Right ventricle myocardium superior (tissue), 1 donor: ENCODE measurements at regions not wholly inside any gene's neighbourhood (a gene's known extent, or its start where the extent isn't known, plus 50 kb on each side); places are given as distances from the start of the nearest gene placed in this dataset.

Experiments
- ATAC-seq: fragments of 200-7000 bp; cut with Tn5 transposase; one replicate; pipeline ENCODE4 v1.9.1; 2020; ENCODE audit warnings: mild to moderate bottlenecking; ENCODE audit not compliant: poor library complexity
- DNase-seq: peaks from one replicate; pipeline ENCODE4 v3.0.0-alpha.2; 2020
- intact Hi-C: fragments of 100-400 bp; cut with DNase I; formaldehyde crosslinking; loops from one replicate; pipeline ENCODE4 v1.11.2; 2022
- donor health status: DM: no; HTN: yes; CAD: no; lungs with severe emphysema.

GRCh38 chr18:54762386-54762785, 65.9 kb upstream of the RAB27B start:
- ATAC-seq: no peak
- DNase-seq: no peak

DNA sequence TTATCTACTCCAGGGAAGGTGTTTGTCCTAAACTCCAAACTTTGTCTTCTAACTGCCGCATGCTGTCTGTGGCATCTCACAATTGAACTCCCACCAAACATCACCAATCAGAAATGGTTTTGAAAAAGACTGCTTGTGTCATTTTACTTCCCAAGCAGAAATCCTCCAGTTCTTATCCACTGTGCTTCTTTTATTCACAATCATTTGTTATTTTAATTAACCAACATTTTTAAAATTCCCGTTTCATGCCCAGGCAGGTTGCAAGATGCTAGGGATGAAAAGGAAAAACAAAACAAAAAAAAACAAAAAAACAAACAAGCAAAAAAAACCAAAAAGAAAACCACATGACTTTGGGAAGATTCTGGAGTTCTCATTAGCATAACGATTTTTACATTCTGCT, 63.5 kb upstream of the RAB27B start:
- no peak for DNase-seq
- intact Hi-C loops: no loop called here
- ATAC-seq: no peak

More at GRCh38 chr18:54762386-54762785, 65.9 kb upstream of the RAB27B start:
- intact Hi-C loops: no loop called here

- intact Hi-C loops: no loop called here
- ATAC-seq (no peak), DNase-seq (no peak)
These were observed 62.5 kb upstream of the RAB27B start for GRCh38 chr18:54765636-54766375.

DNA sequence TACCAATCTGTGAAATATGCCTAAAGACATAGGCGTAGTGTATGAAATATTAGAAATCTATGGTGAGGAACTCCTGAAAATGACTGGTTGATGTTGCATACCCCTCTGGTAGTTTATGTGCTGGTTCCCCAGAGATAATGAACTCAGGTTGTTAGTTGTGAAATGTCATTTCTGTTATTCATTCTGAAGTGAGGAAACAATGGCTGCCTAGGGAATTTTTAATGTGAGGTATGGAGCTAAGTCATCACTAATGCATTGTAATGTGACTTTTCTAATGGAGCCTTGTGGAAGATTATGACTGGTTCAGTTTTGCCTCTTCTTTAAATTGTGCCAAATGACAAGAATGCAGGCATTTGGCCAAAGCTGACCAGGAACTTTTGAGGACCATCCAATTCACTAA, 61.6 kb upstream of the RAB27B start:
- ATAC-seq: no peak
- no peak for DNase-seq
- intact Hi-C loops: no loop called here

GRCh38 chr18:54767098-54767497, 61.2 kb upstream of the RAB27B start:
- no peak for ATAC-seq
- intact Hi-C loops: no loop called here

DNA sequence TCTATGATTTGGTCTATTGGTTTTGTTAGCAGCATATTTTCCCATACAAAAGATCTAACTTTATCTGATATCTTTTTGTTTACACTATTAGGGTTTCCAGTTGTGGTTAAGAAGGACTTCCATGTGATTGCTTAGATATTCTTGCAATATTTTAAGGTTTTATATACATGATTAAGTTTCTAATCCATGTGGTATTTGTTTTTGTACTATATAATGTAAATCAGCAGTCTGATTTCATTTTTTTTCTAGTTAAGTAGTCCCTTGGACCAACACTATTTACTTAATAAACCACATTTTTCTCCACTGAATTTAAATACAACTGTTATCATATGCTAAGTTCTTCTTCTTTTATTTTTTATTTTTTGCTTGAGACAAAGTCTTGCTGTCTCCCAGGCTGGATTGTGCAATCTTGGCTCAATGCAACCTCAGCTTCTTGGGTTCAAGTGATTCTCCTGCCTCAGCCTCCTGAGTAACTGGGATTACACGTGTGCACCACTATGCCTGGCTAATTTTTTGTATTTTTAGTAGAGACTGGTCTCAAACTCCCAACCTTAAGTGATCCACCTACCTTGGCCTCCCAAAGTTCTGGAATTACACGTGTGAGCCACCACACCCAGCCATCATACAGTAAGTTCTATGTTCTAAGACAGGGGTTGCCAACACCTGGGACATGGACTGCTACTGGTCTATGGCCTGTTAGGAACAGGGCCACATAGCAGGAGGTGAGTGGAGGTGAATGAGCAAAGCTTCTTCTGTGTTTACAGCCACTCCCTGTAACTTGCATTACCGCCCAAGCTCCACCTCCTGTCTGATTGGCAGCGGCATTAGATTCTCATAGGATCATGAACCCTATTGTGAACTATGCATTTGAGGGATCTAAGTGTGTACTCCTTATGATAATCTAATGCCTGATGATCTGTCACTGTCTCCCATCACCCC, 58.5 kb upstream of the RAB27B start:
- ATAC-seq: no peak

More at GRCh38 chr18:54767098-54767497, 61.2 kb upstream of the RAB27B start:
- DNase-seq: no peak

GRCh38 chr18:54772056-54772455, 56.2 kb upstream of the RAB27B start:
- ATAC-seq (no peak), DNase-seq (no peak)
- intact Hi-C loops: no loop called here

More for the DNA sequence above, 58.5 kb upstream of the RAB27B start:
- intact Hi-C loops: no loop called here
- no peak for DNase-seq

GRCh38 chr18:54774423-54774822, 53.9 kb upstream of the RAB27B start:
- DNase-seq: no peak
- no peak for ATAC-seq
- intact Hi-C loops: no loop called here

DNA sequence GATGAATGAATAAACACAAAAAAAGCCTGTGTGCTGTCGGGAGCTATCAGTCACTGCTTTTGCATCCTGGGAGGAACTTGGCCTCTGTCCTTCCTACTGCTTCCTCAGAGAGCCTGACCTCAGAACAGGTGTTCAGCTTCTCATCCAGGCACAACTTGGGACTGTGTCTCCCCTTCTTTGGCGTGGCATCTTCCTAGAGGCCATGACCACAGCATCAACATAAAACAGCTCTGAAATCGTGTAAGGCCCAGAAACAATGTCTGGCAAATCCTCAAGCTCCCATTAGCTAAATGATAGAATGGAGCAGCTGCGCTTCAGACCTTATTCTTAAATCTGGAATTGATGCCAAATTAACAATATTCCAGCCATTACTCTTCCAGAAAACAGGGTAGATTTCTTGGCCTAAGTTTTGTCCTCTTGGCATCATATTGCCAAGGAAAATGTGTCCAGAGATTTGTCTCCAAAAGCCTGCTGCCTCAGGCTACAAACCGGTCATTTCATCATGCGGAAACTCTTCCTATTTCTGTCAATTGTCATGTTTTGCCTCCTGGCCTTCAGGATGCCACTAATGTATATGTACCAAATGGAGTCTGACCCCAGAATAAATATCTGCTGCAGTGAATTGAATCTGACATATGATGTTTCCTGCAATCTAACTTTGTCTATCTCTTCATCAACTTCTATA, 53.2 kb upstream of the RAB27B start:
- ATAC-seq (no peak), DNase-seq (no peak)
- intact Hi-C loops: no loop called here

GRCh38 chr18:54775686-54776085, 52.6 kb upstream of the RAB27B start:
- no peak for ATAC-seq

DNA sequence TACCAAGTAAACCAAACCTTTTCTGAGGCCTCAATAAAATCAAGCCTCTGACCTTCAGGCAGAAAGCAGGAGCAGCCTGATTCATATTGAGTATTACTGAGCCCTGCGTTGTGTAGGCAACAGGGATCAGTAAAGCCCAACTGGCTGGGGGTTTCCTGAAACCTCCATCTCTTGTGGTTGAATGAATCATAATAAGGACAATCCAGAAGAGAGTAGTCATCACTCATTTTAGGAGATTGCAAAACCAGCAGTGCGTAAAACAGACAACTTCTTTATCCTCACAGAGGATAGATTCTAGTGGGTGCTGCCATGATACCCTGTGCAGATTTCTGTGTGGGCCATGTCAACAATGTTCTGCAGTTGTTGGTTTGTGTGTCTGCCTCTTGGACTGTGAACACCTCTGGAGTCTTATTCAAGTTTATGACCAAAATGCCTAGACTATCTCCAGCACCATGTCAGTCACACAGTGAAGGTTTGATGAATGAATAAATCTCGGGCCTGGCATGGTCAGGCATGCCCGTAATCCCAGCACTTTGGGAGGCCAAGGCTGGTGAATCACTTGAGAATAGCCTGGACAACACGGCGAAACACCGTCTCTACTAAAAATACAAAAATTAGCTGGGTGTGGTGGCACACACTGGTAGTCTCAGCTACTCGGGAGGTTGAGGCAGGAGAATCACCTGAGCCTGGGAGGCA, 51.8 kb upstream of the RAB27B start:
- ATAC-seq (no peak), DNase-seq (no peak)
- intact Hi-C loops: no loop called here

More at GRCh38 chr18:54775686-54776085, 52.6 kb upstream of the RAB27B start:
- intact Hi-C loops: no loop called here
- DNase-seq: no peak

- DNase-seq: no peak
- ATAC-seq: no peak
- intact Hi-C loops: no loop called here
These were observed 51.0 kb upstream of the RAB27B start for GRCh38 chr18:54777118-54777791.

- intact Hi-C loops: no loop called here
- ATAC-seq: no peak
- no peak for DNase-seq
These were observed 50.3 kb upstream of the RAB27B start for GRCh38 chr18:54777989-54778388.
